SK-MEL-5 (cell line): ENCODE measurements at regions not wholly inside any gene's neighbourhood (a gene's known extent, or its start where the extent isn't known, plus 50 kb on each side); places are given as distances from the start of the nearest gene placed in this dataset.
A peak's percentile ranks its signal among the peaks of the same experiment; 100 is the strongest.

Experiments used
- DNase-seq: peaks from one replicate; pipeline ENCODE4 v3.0.0-alpha.2; 2016; ENCODE audit warnings: low read depth, low spot score
- in situ Hi-C: cut with HindIII; loops from 2 replicates; pipeline ENCODE4 v1.10.0; 2016; ENCODE audit warnings: low sequenced_read_pairs, high pct_unique_total_duplicates, low pct_unique_long_range_greater_than_20kb

GRCh38 chr18:72378016-72378415 is 166.1 kb downstream of the CBLN2 start:
- in situ Hi-C loops: no loop called here
- DNase-seq: no peak

DNA sequence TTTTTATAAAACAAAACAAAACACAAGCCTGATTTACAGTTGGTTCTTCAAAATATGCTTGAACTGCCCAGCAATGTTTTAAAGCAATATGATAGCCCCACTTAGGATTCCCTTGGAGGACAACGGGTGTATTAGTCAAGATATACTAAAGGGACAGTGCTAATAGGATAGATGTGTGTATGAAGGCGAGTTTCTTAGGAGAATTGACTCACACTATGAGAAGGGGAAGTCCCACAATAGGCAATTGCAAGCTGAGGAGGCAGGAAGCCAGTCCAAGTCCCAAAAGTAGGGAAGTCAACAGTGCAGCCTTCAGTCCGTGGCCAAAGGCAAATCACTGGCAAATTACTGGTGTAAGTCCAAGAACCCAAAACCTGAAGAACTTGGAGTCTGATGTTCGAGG is 167.9 kb downstream of the CBLN2 start:
- in situ Hi-C loops: no loop called here
- DNase-seq: no peak

- in situ Hi-C loops: no loop called here
- DNase-seq: no peak
Measured at GRCh38 chr18:72375618-72376017, 168.5 kb downstream of the CBLN2 start.

- in situ Hi-C loops: no loop called here
- DNase-seq: no peak
Measured at GRCh38 chr18:72372076-72372475, 172.1 kb downstream of the CBLN2 start.

GRCh38 chr18:72368308-72368707 is 175.8 kb downstream of the CBLN2 start:
- DNase-seq: no peak
- in situ Hi-C loops: no loop called here

DNA sequence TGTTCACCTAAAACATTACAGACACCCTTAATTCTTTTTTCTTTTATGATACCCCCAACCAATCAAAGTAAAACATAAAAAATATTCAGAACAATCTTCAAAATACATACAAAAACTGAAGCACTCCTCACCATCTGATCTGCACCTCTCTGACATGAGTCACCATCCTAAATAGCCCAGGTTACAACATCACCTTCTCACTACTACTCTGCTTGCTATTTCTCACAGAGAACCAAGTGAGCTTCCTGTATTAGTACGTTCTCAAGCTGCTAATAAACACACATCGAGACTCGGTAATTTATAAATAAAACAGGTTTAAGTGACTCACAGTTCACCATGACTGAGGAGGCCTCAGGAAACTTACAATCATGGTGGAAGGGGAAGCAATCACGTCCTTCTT is 183.5 kb downstream of the CBLN2 start:
- in situ Hi-C loops: no loop called here
- DNase-seq: no peak

GRCh38 chr18:72342933-72343332 is 201.2 kb downstream of the CBLN2 start:
- in situ Hi-C loops: no loop called here
- no peak for DNase-seq

GRCh38 chr18:72339976-72340375 is 204.2 kb downstream of the CBLN2 start:
- in situ Hi-C loops: no loop called here

DNA sequence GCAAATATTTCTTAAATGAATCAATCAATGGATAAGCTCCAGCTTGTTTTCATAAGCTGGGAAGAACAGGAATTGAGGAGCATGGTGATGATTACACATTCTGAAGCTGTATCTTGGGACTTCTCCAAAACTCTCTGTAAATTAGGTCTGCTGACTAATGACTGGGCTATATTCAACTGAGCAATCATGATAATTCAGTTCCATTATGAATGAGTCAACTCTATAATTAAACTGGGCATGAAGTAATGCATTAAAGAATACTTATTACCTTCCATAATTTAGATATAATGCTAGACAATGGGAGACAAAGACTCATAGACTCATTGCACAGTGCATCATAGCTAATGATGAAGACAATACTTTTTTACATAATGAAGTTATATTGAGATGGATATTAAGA is 207.4 kb downstream of the CBLN2 start:
- DNase-seq: no peak
- in situ Hi-C loops: no loop called here

More at GRCh38 chr18:72339976-72340375, 204.2 kb downstream of the CBLN2 start:
- no peak for DNase-seq

GRCh38 chr18:72329533-72329932 is 214.6 kb downstream of the CBLN2 start:
- no peak for DNase-seq
- in situ Hi-C loops: no loop called here

- DNase-seq: no peak
- in situ Hi-C loops: no loop called here
Measured at GRCh38 chr18:72325307-72325706, 218.8 kb downstream of the CBLN2 start.

DNA sequence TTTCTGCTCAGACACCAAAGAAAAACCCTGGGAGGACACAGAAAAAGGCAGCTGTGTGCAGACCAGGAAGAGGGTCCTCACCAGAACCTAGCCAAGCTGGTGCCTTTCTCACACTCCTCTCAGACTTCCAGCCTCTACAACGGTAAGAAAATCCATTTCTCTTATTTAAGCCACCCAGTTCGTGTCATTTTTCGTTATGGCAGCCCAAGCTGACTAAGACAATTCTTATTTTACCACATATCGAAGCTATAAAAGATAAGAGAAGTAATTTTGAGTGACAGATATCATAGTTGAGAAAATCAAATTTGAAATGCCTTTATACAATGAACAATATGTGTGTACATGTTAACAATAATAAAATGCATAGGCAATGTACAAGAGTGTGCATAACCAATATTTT is 219.5 kb downstream of the CBLN2 start:
- no peak for DNase-seq
- in situ Hi-C loops: no loop called here

- in situ Hi-C loops: no loop called here
- no peak for DNase-seq
Measured at GRCh38 chr18:72316497-72316896, 227.6 kb downstream of the CBLN2 start.

DNA sequence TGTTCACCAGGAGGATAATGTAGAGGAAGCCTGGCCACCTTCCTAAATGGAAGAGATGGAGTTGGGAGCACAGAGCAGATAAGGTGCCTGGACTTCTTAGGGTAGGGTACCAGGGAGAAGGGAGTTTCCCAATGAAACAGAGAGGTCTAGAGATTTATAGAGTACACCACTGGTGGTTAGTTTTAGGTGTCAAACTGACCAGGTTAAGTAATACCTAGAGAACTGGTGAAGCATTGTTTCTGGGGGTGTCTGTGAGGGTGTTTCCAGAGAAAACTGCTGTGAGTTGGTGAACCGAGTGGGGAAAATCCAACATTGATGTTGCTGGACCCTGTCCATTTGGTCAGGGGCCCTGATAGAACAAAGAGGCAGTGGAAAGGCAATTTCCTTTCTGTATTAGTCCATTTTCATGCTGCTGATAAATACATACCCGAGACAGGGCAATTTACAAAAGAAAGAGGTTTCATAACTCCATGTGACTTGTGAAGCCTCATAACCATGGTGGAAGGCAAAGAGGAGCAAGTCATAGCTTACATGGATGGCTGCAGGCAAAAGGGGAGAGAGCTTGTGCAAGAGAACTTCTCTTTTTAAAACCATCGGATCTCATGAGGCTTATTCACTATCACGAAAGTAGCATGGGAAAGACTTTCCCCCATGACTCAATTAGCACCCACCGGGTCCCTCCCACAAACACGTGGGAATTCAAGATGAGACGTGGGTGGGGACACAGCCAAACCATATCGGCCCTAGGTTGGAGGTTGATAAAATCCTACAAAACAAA is 260.8 kb downstream of the CBLN2 start:
- in situ Hi-C loops: no loop called here
- peak; percentile 42 for DNase-seq

GRCh38 chr18:72273025-72273424 is 271.1 kb downstream of the CBLN2 start:
- in situ Hi-C loops: no loop called here
- DNase-seq: no peak

GRCh38 chr18:72261590-72261989 is 282.6 kb downstream of the CBLN2 start:
- in situ Hi-C loops: no loop called here
- DNase-seq: no peak

DNA sequence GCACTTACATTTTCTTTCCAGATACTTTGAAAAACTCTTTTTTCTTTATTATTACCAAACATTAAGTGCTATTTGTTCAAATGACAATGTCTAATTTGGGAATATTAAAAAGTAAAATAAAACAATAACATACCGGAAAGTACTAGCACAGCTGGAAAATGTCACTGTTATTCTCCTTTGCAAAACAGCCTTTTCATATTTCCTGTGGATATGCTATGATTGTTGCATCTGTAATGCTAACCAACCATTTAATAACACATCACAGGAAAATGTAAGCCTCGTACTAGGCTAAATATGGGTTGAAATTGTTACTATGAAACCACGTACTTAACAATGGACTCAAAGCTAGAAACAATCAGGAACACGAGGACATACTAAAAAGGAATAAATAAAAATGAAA is 298.1 kb downstream of the CBLN2 start:
- in situ Hi-C loops: no loop called here

GRCh38 chr18:72235422-72235821 is 308.7 kb downstream of the CBLN2 start:
- DNase-seq: no peak
- in situ Hi-C loops: no loop called here

More for the DNA sequence above, 298.1 kb downstream of the CBLN2 start:
- no peak for DNase-seq

- in situ Hi-C loops: no loop called here
- no peak for DNase-seq
Measured at GRCh38 chr18:72233106-72233505, 311.0 kb downstream of the CBLN2 start.

DNA sequence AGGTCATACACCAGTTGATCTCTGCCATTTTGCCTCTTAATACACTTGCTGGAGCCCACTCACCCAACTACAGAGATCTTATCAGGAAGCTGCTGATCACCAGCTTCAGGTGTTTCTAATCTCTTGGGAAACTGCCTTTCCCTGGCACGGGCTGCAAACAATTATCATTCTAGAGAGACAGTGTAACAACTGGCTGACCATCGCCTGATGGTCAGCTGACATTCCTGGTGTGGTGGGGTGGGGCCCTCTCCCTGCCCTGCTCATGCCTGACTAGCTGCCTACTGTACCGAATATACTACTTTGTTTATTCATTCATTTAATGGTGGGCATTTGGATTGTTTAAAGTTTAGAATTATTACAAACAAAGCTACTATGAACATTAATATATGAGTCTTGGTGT is 311.5 kb downstream of the CBLN2 start:
- in situ Hi-C loops: no loop called here
- no peak for DNase-seq
